ENCODE measurements at regions not wholly inside any gene's neighbourhood (a gene's known extent, or its start where the extent isn't known, plus 50 kb on each side); places are given as distances from the start of the nearest gene placed in this dataset.

DNA sequence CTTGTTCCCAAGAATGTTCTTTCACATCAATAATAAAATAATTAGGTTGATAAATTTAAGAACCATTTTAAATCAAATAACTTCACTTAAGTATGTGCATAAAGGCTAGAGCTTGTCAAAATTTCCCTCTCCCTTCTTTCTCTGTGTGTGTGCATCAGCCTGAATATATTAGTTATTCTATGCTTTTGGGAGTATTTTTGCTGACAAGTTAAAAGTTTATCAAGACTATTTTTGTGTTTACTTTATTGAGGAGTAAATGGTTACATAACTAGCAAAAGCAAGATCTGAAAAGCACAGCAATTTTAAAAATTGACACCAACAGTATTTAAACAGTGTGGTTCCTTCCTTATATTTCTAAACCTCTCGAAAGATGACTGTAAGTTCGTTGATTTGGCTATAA lies 261.7 kb downstream of the ISL1 start:
- no peak for TF ChIP-seq RFX5 (IDR thresholded peaks at IDR 0.05; ENCODE audit: low read depth, low read length)
- no peak for TF ChIP-seq CTCF (conservative IDR thresholded peaks at IDR 0.05; ENCODE audit: low read depth, low read length)
- no peak for TF ChIP-seq POLR2A (IDR thresholded peaks at IDR 0.05; ENCODE audit: low read depth, low read length)
